Kidney (tissue), 13 donors: ENCODE measurements at regions not wholly inside any gene's neighbourhood (a gene's known extent, or its start where the extent isn't known, plus 50 kb on each side); places are given as distances from the start of the nearest gene placed in this dataset.

ENCODE experiments used
- DNase-seq, 5 donors: peaks; one replicate each; pipeline ENCODE4 v3.0.0-alpha.2; 2013 to 2020
- FAIRE-seq: peaks from 2 replicates; lab custom pipeline; 2012; peaks lifted over from hg19 to GRCh38; lab: Jason Lieb, UNC
- H3K27ac ChIP-seq, 2 donors: one replicate each; pipeline ENCODE4 v1.7.0; 2013; ENCODE audit warnings: low read depth in 2 of 2, low read length in 2 of 2, inconsistent platforms in 1 of 2
- H3K27me3 ChIP-seq: one replicate; pipeline ENCODE4 v1.7.1; 2013; ENCODE audit warnings: low read length, inconsistent platforms; ENCODE audit not compliant: control insufficient read depth, insufficient read depth
- H3K36me3 ChIP-seq, 3 donors: one replicate each; pipeline versions ENCODE4 v1.7.0 to v1.7.1; 2013; ENCODE audit warnings: low read length in 3 of 3, control low read depth in 1 of 3, inconsistent platforms in 1 of 3; ENCODE audit not compliant: insufficient read depth in 3 of 3, control insufficient read depth in 2 of 3
- H3K4me1 ChIP-seq, 3 donors: one replicate each; pipeline versions ENCODE4 v1.7.0 to v1.7.1; 2013; ENCODE audit warnings: low read length in 3 of 3, inconsistent platforms in 1 of 3, low read depth in 1 of 3; ENCODE audit not compliant: control insufficient read depth in 2 of 3, insufficient read depth in 2 of 3
- H3K4me3 ChIP-seq, 3 donors: one replicate each; pipeline versions ENCODE4 v1.7.0 to v1.8.1; 2013; ENCODE audit warnings: low read length in 3 of 3, control low read depth in 1 of 3, inconsistent platforms in 1 of 3
- H3K9ac ChIP-seq, 3 donors: one replicate each; pipeline versions ENCODE4 v1.7.0 to v1.7.1; 2013; ENCODE audit warnings: low read length in 3 of 3, control low read depth in 1 of 3, inconsistent platforms in 1 of 3
- H3K9me3 ChIP-seq, 3 donors: one replicate each; pipeline versions ENCODE4 v1.7.0 to v1.7.1; 2013; ENCODE audit warnings: low read length in 3 of 3, control low read depth in 1 of 3, inconsistent platforms in 1 of 3; ENCODE audit not compliant: control insufficient read depth in 2 of 3, insufficient read depth in 1 of 3
- CTCF ChIP-seq: IDR thresholded peaks from 3 replicates; pipeline ENCODE4 v1.5.1; 2012; ENCODE audit warnings: mild to moderate bottlenecking, moderate library complexity, borderline replicate concordance; ENCODE audit not compliant: insufficient read depth; ENCODE audit errors: extremely low read depth
- intact Hi-C: fragments of 100-400 bp; cut with DNase I; formaldehyde crosslinking; loops from one replicate; pipeline ENCODE4 v1.11.1; 2022
- donor health status: control.
- donor health status: control.
- donor health status: control.
- donor health status: control.
- donor health status: control.
- donor health status: DM: yes; HTN: yes; CAD: no.
- donor health status: Normal renal cell carcinoma (clear cell type).

GRCh38 chr20:52268184-52268749 lies 76.7 kb upstream of the ZFP64 start:
- DNase-seq, result no peak
- Histone ChIP-seq H3K27ac (no peak overlapping the region), H3K4me1 (no peaks in the 10 kb centered on the region), H3K36me3 (no peaks in the 10 kb centered on the region), H3K9ac (no peak overlapping the region), H3K4me3 (no peak overlapping the region), H3K9me3 (no peaks in the 10 kb centered on the region), H3K27me3 (no peaks in the 10 kb centered on the region)
- no peak for FAIRE-seq
- TF ChIP-seq CTCF, result no peak
- intact Hi-C loops, result no loop called here

- FAIRE-seq (no peak), DNase-seq (no peak)
- no peaks in the 10 kb centered on the region for H3K36me3 ChIP-seq
- no peak overlapping the region for H3K4me3 ChIP-seq
- no peak overlapping the region for H3K9ac ChIP-seq
- no peak overlapping the region for H3K27ac ChIP-seq
- TF ChIP-seq CTCF, result no peak
- H3K4me1 ChIP-seq, result no peaks in the 10 kb centered on the region
- H3K27me3 ChIP-seq, result no peaks in the 10 kb centered on the region
- no peaks in the 10 kb centered on the region for H3K9me3 ChIP-seq
- intact Hi-C loops, result no loop called here
These were observed 75.8 kb upstream of the ZFP64 start for GRCh38 chr20:52267418-52267817.

- Histone ChIP-seq H3K27ac (no peak overlapping the region), H3K4me3 (no peak overlapping the region), H3K27me3 (no peaks in the 10 kb centered on the region), H3K9ac (no peak overlapping the region), H3K9me3 (no peaks in the 10 kb centered on the region), H3K4me1 (no peaks in the 10 kb centered on the region), H3K36me3 (no peaks in the 10 kb centered on the region)
- TF ChIP-seq CTCF, result no peak
- intact Hi-C loops, result no loop called here
- FAIRE-seq (no peak), DNase-seq (no peak)
These were observed 72.2 kb upstream of the ZFP64 start for GRCh38 chr20:52263757-52264156.

- FAIRE-seq (no peak), DNase-seq (no peak)
- no peak overlapping the region for H3K27ac ChIP-seq
- H3K4me1 ChIP-seq, result no peaks in the 10 kb centered on the region
- TF ChIP-seq CTCF, result no peak
- H3K9ac ChIP-seq, result no peak overlapping the region
- H3K9me3 ChIP-seq, result no peaks in the 10 kb centered on the region
- no peak overlapping the region for H3K4me3 ChIP-seq
- H3K27me3 ChIP-seq, result no peaks in the 10 kb centered on the region
- intact Hi-C loops, result no loop called here
- no peaks in the 10 kb centered on the region for H3K36me3 ChIP-seq
These were observed 70.2 kb upstream of the ZFP64 start for GRCh38 chr20:52261792-52262191.
